ENCODE measurements at regions not wholly inside any gene's neighbourhood (a gene's known extent, or its start where the extent isn't known, plus 50 kb on each side); places are given as distances from the start of the nearest gene placed in this dataset.

DNA sequence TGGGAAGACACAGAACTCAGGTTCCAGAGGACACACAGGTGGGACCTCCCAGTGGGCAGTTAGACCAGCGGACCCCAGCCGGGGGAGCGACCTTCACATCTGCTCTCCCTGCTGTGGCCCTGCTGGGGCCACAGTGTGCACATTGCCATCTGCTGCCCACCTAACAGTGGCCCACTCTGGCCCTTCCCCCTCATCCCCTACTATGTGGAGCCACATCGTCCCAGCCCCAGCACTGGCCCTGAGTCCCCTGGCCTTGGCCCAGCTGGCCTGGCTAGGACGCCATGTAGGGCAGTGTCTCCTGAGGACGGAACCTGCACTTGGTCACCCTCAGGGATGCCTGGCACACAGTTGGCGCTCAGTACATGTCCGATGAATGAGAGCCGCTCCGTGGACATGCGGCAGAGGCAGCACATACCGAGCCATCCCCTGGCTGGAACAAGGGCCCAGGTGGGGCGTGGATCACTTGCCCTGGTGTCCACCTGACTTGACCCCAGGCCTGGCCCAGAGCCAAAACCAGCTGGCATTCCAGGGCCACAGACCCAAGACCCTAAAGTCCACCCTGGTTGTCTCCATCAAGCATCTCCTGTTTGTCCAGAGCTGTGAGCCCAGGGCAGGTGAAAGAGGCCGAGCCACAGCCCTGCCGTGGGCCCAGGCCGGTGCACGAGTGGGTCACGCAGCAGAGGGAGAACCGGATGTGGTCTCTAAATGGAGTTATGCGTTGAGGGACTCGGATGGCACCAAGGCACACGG, 93.1 kb upstream of the FGF3 start:
- TF ChIP-seq, protein P1, sequence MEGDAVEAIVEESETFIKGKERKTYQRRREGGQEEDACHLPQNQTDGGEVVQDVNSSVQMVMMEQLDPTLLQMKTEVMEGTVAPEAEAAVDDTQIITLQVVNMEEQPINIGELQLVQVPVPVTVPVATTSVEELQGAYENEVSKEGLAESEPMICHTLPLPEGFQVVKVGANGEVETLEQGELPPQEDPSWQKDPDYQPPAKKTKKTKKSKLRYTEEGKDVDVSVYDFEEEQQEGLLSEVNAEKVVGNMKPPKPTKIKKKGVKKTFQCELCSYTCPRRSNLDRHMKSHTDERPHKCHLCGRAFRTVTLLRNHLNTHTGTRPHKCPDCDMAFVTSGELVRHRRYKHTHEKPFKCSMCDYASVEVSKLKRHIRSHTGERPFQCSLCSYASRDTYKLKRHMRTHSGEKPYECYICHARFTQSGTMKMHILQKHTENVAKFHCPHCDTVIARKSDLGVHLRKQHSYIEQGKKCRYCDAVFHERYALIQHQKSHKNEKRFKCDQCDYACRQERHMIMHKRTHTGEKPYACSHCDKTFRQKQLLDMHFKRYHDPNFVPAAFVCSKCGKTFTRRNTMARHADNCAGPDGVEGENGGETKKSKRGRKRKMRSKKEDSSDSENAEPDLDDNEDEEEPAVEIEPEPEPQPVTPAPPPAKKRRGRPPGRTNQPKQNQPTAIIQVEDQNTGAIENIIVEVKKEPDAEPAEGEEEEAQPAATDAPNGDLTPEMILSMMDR (IDR thresholded peaks at IDR 0.05; ENCODE audit: insufficient read depth, low read depth, low read length) = no peak
- TF ChIP-seq EZH2 (IDR thresholded peaks at IDR 0.05; ENCODE audit: insufficient read depth, low read length) = no peak
